ENCODE measurements at regions not wholly inside any gene's neighbourhood (a gene's known extent, or its start where the extent isn't known, plus 50 kb on each side); places are given as distances from the start of the nearest gene placed in this dataset.
A peak's percentile ranks its signal among the peaks of the same experiment; 100 is the strongest.

DNA sequence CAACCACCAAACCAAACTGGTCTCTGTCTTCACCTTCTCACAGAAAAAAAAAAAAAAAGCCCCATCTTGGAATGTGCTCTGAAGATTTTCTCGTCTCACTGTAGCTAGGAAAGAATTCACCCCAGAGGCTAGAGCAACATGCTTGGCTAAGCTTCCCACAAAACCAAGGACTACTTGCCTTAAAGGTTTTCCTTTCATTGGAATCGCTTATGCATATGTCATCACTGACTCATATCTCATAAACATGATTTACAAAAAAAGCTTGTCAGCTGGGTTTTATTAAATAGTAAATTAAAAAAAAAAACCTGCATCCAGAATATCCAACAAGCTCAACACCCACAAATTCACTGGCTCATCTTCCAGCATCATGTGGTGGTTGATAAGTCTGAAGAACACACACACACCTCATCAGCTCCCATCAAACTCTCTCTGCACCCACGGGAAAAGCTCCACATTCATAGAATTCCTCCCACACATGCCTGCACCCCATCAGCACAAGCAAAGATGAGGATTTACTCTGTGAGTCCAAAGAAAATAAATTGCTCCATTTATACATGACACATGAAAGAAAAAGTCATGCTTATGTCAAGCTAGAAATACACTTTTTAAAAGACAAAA, 182.0 kb upstream of the TRIB2 start:
- Histone ChIP-seq H3K27ac (ENCODE audit: low read depth in 1 of 3, low read length in 2 of 3) (peak overlapping the region in 1 of 3 donors; percentile 24), H3K9me3 (ENCODE audit: control insufficient read depth in 2 of 2, insufficient read depth in 1 of 2, low read depth in 1 of 2, low read length in 1 of 2) (no peaks in the 10 kb centered on the region), H3K27me3 (ENCODE audit: control insufficient read depth in 3 of 3, insufficient read depth in 3 of 3, low read length in 3 of 3) (no peaks in the 10 kb centered on the region), H3K36me3 (ENCODE audit: control insufficient read depth in 3 of 3, insufficient read depth in 2 of 3, low read depth in 1 of 3, low read length in 3 of 3) (no peaks in the 10 kb centered on the region), H3K4me1 (ENCODE audit: control insufficient read depth in 3 of 3, insufficient read depth in 2 of 3, low read depth in 1 of 3, low read length in 2 of 3) (no peaks in the 10 kb centered on the region), H3K4me3 (ENCODE audit: low read depth in 1 of 3, low read length in 3 of 3) (no peak overlapping the region)
- DNase-seq (no peak), FAIRE-seq (no peak)
- WGBS, 3 donors, result 61 to 62% (median 62%) methylated on average over 3 of the region's 3 CpGs

- Histone ChIP-seq H3K9me3 (ENCODE audit: control insufficient read depth in 2 of 2, insufficient read depth in 1 of 2, low read depth in 1 of 2, low read length in 1 of 2) (no peaks in the 10 kb centered on the region), H3K4me1 (ENCODE audit: control insufficient read depth in 3 of 3, insufficient read depth in 2 of 3, low read depth in 1 of 3, low read length in 2 of 3) (no peaks in the 10 kb centered on the region), H3K4me3 (ENCODE audit: low read depth in 1 of 3, low read length in 3 of 3) (no peak overlapping the region), H3K36me3 (ENCODE audit: control insufficient read depth in 3 of 3, insufficient read depth in 2 of 3, low read depth in 1 of 3, low read length in 3 of 3) (no peaks in the 10 kb centered on the region), H3K27me3 (ENCODE audit: control insufficient read depth in 3 of 3, insufficient read depth in 3 of 3, low read length in 3 of 3) (no peaks in the 10 kb centered on the region), H3K27ac (ENCODE audit: low read depth in 1 of 3, low read length in 2 of 3) (no peak overlapping the region)
- FAIRE-seq (no peak), DNase-seq (no peak)
- 73 to 93% (median 87%) methylated on average over 4 of the region's 4 CpGs for WGBS, 3 donors
Observed at GRCh38 chr2:12536976-12537375, 179.8 kb upstream of the TRIB2 start.

DNA sequence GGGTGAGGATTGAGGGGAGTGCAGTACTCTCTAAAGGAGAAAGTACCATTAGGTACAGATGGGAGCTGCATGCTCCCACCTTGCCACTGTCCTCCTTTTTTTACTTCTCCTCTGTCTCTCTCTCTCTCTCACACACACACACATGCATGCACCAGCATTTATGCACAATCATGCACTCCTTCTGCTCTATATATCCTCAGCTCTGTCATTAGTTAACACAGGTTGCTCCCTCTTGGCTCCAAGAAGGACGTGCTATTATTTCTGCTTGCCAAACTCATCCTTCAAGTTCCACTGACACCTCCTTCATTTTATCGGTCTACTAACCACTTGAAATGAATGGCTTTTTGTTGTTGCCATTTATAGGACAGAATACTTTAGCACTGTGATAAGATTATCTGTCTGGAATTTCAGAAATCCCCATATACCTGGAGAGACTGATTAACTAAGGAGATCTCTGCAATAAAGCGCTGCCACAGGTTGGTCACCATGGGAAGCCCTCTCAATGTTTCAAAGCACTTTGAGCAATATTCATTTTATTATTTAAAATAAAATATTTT, 178.5 kb upstream of the TRIB2 start:
- no peaks in the 10 kb centered on the region for H3K4me1 ChIP-seq (ENCODE audit: control insufficient read depth in 3 of 3, insufficient read depth in 2 of 3, low read depth in 1 of 3, low read length in 2 of 3)
- no peak overlapping the region for H3K4me3 ChIP-seq (ENCODE audit: low read depth in 1 of 3, low read length in 3 of 3)
- 51 to 64% (median 55%) methylated on average over 3 of the region's 3 CpGs for WGBS, 3 donors
- DNase-seq, result no peak
- H3K36me3 ChIP-seq (ENCODE audit: control insufficient read depth in 3 of 3, insufficient read depth in 2 of 3, low read depth in 1 of 3, low read length in 3 of 3), result no peaks in the 10 kb centered on the region
- H3K27me3 ChIP-seq (ENCODE audit: control insufficient read depth in 3 of 3, insufficient read depth in 3 of 3, low read length in 3 of 3), result no peaks in the 10 kb centered on the region
- no peak overlapping the region for H3K27ac ChIP-seq (ENCODE audit: low read depth in 1 of 3, low read length in 2 of 3)
- no peaks in the 10 kb centered on the region for H3K9me3 ChIP-seq (ENCODE audit: control insufficient read depth in 2 of 2, insufficient read depth in 1 of 2, low read depth in 1 of 2, low read length in 1 of 2)
- FAIRE-seq, result no peak

- DNase-seq (no peak), FAIRE-seq (no peak)
- no peaks in the 10 kb centered on the region for H3K27me3 ChIP-seq (ENCODE audit: control insufficient read depth in 3 of 3, insufficient read depth in 3 of 3, low read length in 3 of 3)
- no peaks in the 10 kb centered on the region for H3K9me3 ChIP-seq (ENCODE audit: control insufficient read depth in 2 of 2, insufficient read depth in 1 of 2, low read depth in 1 of 2, low read length in 1 of 2)
- no peak overlapping the region for H3K27ac ChIP-seq (ENCODE audit: low read depth in 1 of 3, low read length in 2 of 3)
- 86 to 90% (median 87%) methylated on average over 9 of the region's 9 CpGs for WGBS, 3 donors
- H3K4me3 ChIP-seq (ENCODE audit: low read depth in 1 of 3, low read length in 3 of 3), result no peak overlapping the region
- H3K36me3 ChIP-seq (ENCODE audit: control insufficient read depth in 3 of 3, insufficient read depth in 2 of 3, low read depth in 1 of 3, low read length in 3 of 3), result no peaks in the 10 kb centered on the region
- no peaks in the 10 kb centered on the region for H3K4me1 ChIP-seq (ENCODE audit: control insufficient read depth in 3 of 3, insufficient read depth in 2 of 3, low read depth in 1 of 3, low read length in 2 of 3)
Observed at GRCh38 chr2:12539336-12539735, 177.4 kb upstream of the TRIB2 start.

GRCh38 chr2:12539776-12540562, 176.8 kb upstream of the TRIB2 start:
- Histone ChIP-seq H3K4me3 (ENCODE audit: low read depth in 1 of 3, low read length in 3 of 3) (no peak overlapping the region), H3K27me3 (ENCODE audit: control insufficient read depth in 3 of 3, insufficient read depth in 3 of 3, low read length in 3 of 3) (no peaks in the 10 kb centered on the region), H3K36me3 (ENCODE audit: control insufficient read depth in 3 of 3, insufficient read depth in 2 of 3, low read depth in 1 of 3, low read length in 3 of 3) (no peaks in the 10 kb centered on the region), H3K9me3 (ENCODE audit: control insufficient read depth in 2 of 2, insufficient read depth in 1 of 2, low read depth in 1 of 2, low read length in 1 of 2) (no peaks in the 10 kb centered on the region), H3K27ac (ENCODE audit: low read depth in 1 of 3, low read length in 2 of 3) (no peak overlapping the region), H3K4me1 (ENCODE audit: control insufficient read depth in 3 of 3, insufficient read depth in 2 of 3, low read depth in 1 of 3, low read length in 2 of 3) (no peaks in the 10 kb centered on the region)
- no peak for FAIRE-seq
- DNase-seq, result no peak
- WGBS, 3 donors, result 81 to 92% (median 85%) methylated on average over 10 of the region's 10 CpGs

- Histone ChIP-seq H3K4me3 (ENCODE audit: low read depth in 1 of 3, low read length in 3 of 3) (no peak overlapping the region), H3K27ac (ENCODE audit: low read depth in 1 of 3, low read length in 2 of 3) (no peak overlapping the region), H3K4me1 (ENCODE audit: control insufficient read depth in 3 of 3, insufficient read depth in 2 of 3, low read depth in 1 of 3, low read length in 2 of 3) (no peaks in the 10 kb centered on the region), H3K27me3 (ENCODE audit: control insufficient read depth in 3 of 3, insufficient read depth in 3 of 3, low read length in 3 of 3) (no peaks in the 10 kb centered on the region), H3K36me3 (ENCODE audit: control insufficient read depth in 3 of 3, insufficient read depth in 2 of 3, low read depth in 1 of 3, low read length in 3 of 3) (no peaks in the 10 kb centered on the region), H3K9me3 (ENCODE audit: control insufficient read depth in 2 of 2, insufficient read depth in 1 of 2, low read depth in 1 of 2, low read length in 1 of 2) (no peaks in the 10 kb centered on the region)
- DNase-seq, result no peak
- WGBS, 3 donors, result 73 to 94% (median 80%) methylated on average over 11 of the region's 11 CpGs
- FAIRE-seq, result no peak
Observed at GRCh38 chr2:12543076-12543977, 173.4 kb upstream of the TRIB2 start.

DNA sequence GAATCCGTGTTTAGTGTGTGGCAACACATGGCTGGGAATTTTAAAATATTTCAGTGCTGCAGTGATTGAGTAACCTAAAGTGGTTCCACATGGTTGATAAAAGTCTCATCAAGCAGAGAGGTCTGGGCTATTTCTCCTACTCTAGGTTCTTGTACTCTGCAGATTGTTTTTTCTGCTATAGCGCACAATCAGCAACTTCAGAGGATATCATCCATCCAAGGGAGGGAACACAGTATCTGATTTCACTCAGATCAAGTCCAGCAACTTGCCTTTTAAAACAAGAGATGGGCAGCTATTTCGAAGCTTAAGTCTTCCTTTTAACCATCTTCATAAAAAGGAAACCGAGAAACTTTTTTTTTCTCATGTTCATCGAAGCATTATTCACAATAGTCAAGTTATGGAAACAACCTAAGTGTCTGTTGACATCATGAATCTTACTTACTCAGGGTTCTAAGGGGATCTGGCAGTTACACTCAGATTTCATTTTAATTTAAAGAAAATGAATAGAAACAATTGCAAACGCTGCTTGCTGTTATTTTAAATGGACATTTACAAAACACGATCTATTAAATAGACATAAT, 172.7 kb upstream of the TRIB2 start:
- H3K27me3 ChIP-seq (ENCODE audit: control insufficient read depth in 3 of 3, insufficient read depth in 3 of 3, low read length in 3 of 3), result no peaks in the 10 kb centered on the region
- no peaks in the 10 kb centered on the region for H3K4me1 ChIP-seq (ENCODE audit: control insufficient read depth in 3 of 3, insufficient read depth in 2 of 3, low read depth in 1 of 3, low read length in 2 of 3)
- H3K36me3 ChIP-seq (ENCODE audit: control insufficient read depth in 3 of 3, insufficient read depth in 2 of 3, low read depth in 1 of 3, low read length in 3 of 3), result no peaks in the 10 kb centered on the region
- 68 to 89% (median 80%) methylated on average over 7 of the region's 7 CpGs for WGBS, 3 donors
- no peaks in the 10 kb centered on the region for H3K9me3 ChIP-seq (ENCODE audit: control insufficient read depth in 2 of 2, insufficient read depth in 1 of 2, low read depth in 1 of 2, low read length in 1 of 2)
- H3K27ac ChIP-seq (ENCODE audit: low read depth in 1 of 3, low read length in 2 of 3), result no peak overlapping the region
- H3K4me3 ChIP-seq (ENCODE audit: low read depth in 1 of 3, low read length in 3 of 3), result no peak overlapping the region
- FAIRE-seq (no peak), DNase-seq (no peak)

GRCh38 chr2:12547566-12548170, 169.1 kb upstream of the TRIB2 start:
- no peaks in the 10 kb centered on the region for H3K27me3 ChIP-seq (ENCODE audit: control insufficient read depth in 3 of 3, insufficient read depth in 3 of 3, low read length in 3 of 3)
- no peaks in the 10 kb centered on the region for H3K36me3 ChIP-seq (ENCODE audit: control insufficient read depth in 3 of 3, insufficient read depth in 2 of 3, low read depth in 1 of 3, low read length in 3 of 3)
- no peaks in the 10 kb centered on the region for H3K4me1 ChIP-seq (ENCODE audit: control insufficient read depth in 3 of 3, insufficient read depth in 2 of 3, low read depth in 1 of 3, low read length in 2 of 3)
- H3K27ac ChIP-seq (ENCODE audit: low read depth in 1 of 3, low read length in 2 of 3), result no peak overlapping the region
- 58 to 83% (median 81%) methylated on average over 2 of the region's 2 CpGs for WGBS, 3 donors
- FAIRE-seq (no peak), DNase-seq (peak in 1 of 2 donors; percentile 23)
- no peak overlapping the region for H3K4me3 ChIP-seq (ENCODE audit: low read depth in 1 of 3, low read length in 3 of 3)
- no peaks in the 10 kb centered on the region for H3K9me3 ChIP-seq (ENCODE audit: control insufficient read depth in 2 of 2, insufficient read depth in 1 of 2, low read depth in 1 of 2, low read length in 1 of 2)
